ENCODE measurements at regions not wholly inside any gene's neighbourhood (a gene's known extent, or its start where the extent isn't known, plus 50 kb on each side); places are given as distances from the start of the nearest gene placed in this dataset.

- TF ChIP-seq CTCF (IDR thresholded peaks at IDR 0.05; ENCODE audit: low read length) (no peak), EZH2 (IDR thresholded peaks at IDR 0.05; ENCODE audit: borderline replicate concordance, low read length) (no peak)
Observed at GRCh38 chr3:124447845-124448244, 282.4 kb upstream of the UMPS start.
